Mucosa of descending colon (tissue), 3 donors: ENCODE measurements at regions not wholly inside any gene's neighbourhood (a gene's known extent, or its start where the extent isn't known, plus 50 kb on each side); places are given as distances from the start of the nearest gene placed in this dataset.

Source experiments
- ATAC-seq: fragments of 200-7000 bp; cut with Tn5 transposase; one replicate; pipeline ENCODE4 v1.9.1; 2020; ENCODE audit warnings: mild to moderate bottlenecking, moderate library complexity
- DNase-seq, 3 donors: peaks; one replicate each; pipeline ENCODE4 v3.0.0-alpha.2; 2020
- H3K36me3 ChIP-seq: fragments of 200-600 bp; one replicate; pipeline ENCODE4 v1.8.0; 2021; ENCODE audit warnings: low read depth, mild to moderate bottlenecking
- H3K4me1 ChIP-seq: fragments of 200-600 bp; one replicate; pipeline ENCODE4 v1.8.0; 2021; ENCODE audit warnings: low read depth, mild to moderate bottlenecking
- H3K4me3 ChIP-seq: fragments of 200-600 bp; one replicate; pipeline ENCODE4 v1.8.0; 2021; ENCODE audit warnings: mild to moderate bottlenecking
- H3K9me3 ChIP-seq: fragments of 200-600 bp; one replicate; pipeline ENCODE4 v1.8.0; 2021; ENCODE audit warnings: mild to moderate bottlenecking
- CTCF ChIP-seq: fragments of 200-600 bp; IDR thresholded peaks from one replicate; pipeline ENCODE4 v1.8.0; 2022; ENCODE audit warnings: antibody characterized with exemption, mild to moderate bottlenecking
- intact Hi-C, 2 donors: fragments of 100-400 bp; cut with DNase I in 1 of 2; cut with micrococcal nuclease in 1 of 2; formaldehyde crosslinking; loops; one replicate each; pipeline versions ENCODE4 v1.11.0 to v1.11.1; 2022; cut with DNase I, micrococcal nuclease
- donor health status: DM: no; HTN: no; CAD: no; lungs with moderate emphysema.
- donor health status: DM: no; HTN: no; CAD: no.
- donor health status: DM: no; HTN: yes; CAD: no.

GRCh38 chr13:71242201-71242600 lies 624.8 kb downstream of the DACH1 start:
- intact Hi-C loops = no loop called here
- ATAC-seq (no peak), DNase-seq (peak in 1 of 3 donors; percentile 11)
- Histone ChIP-seq H3K36me3 (no peaks in the 10 kb centered on the region), H3K4me3 (no peak overlapping the region), H3K9me3 (no peaks in the 10 kb centered on the region), H3K4me1 (no peaks in the 10 kb centered on the region)
- no peak for TF ChIP-seq CTCF

GRCh38 chr13:71240911-71241310 lies 626.1 kb downstream of the DACH1 start:
- no peak for ATAC-seq
- Histone ChIP-seq H3K36me3 (no peaks in the 10 kb centered on the region), H3K9me3 (no peaks in the 10 kb centered on the region), H3K4me1 (no peaks in the 10 kb centered on the region), H3K4me3 (no peak overlapping the region)
- intact Hi-C loops = no loop called here
- no peak for TF ChIP-seq CTCF
- DNase-seq = peak in 1 of 3 donors; percentile 6

GRCh38 chr13:71237332-71237731 lies 629.7 kb downstream of the DACH1 start:
- Histone ChIP-seq H3K9me3 (no peaks in the 10 kb centered on the region), H3K4me1 (no peaks in the 10 kb centered on the region), H3K36me3 (no peaks in the 10 kb centered on the region), H3K4me3 (no peak overlapping the region)
- no peak for DNase-seq
- TF ChIP-seq CTCF = no peak
- intact Hi-C loops = no loop called here
- no peak for ATAC-seq

GRCh38 chr13:71219698-71220415 lies 647.1 kb downstream of the DACH1 start:
- H3K4me1 ChIP-seq = no peaks in the 10 kb centered on the region
- H3K4me3 ChIP-seq = no peak overlapping the region
- DNase-seq (no peak), ATAC-seq (no peak)
- no peaks in the 10 kb centered on the region for H3K36me3 ChIP-seq
- H3K9me3 ChIP-seq = no peaks in the 10 kb centered on the region
- no peak for TF ChIP-seq CTCF
- intact Hi-C loops = no loop called here

GRCh38 chr13:71218960-71219359 lies 648.0 kb downstream of the DACH1 start:
- Histone ChIP-seq H3K9me3 (no peaks in the 10 kb centered on the region), H3K4me1 (no peaks in the 10 kb centered on the region), H3K4me3 (no peak overlapping the region), H3K36me3 (no peaks in the 10 kb centered on the region)
- intact Hi-C loops = no loop called here
- DNase-seq (no peak), ATAC-seq (no peak)
- no peak for TF ChIP-seq CTCF

- intact Hi-C loops = no loop called here
- DNase-seq (no peak), ATAC-seq (no peak)
- no peak for TF ChIP-seq CTCF
- no peaks in the 10 kb centered on the region for H3K9me3 ChIP-seq
- H3K4me3 ChIP-seq = no peak overlapping the region
- H3K36me3 ChIP-seq = no peaks in the 10 kb centered on the region
- H3K4me1 ChIP-seq = no peaks in the 10 kb centered on the region
Observed at GRCh38 chr13:71217827-71218226, 649.2 kb downstream of the DACH1 start.
